ENCODE measurements at regions not wholly inside any gene's neighbourhood (a gene's known extent, or its start where the extent isn't known, plus 50 kb on each side); places are given as distances from the start of the nearest gene placed in this dataset.

GRCh38 chr5:145027286-145027685 lies 807.9 kb downstream of the PRELID2 start:
- Histone ChIP-seq H3K4me3 (no peak overlapping the region), H3K36me3 (no peaks in the 10 kb centered on the region), H3K27ac (replicated peaks) (no peak overlapping the region), H3K27me3 (ENCODE audit: low read depth) (no peaks in the 10 kb centered on the region), H3K9me3 (replicated peaks) (no peaks in the 10 kb centered on the region), H3K4me1 (no peaks in the 10 kb centered on the region)
- TF ChIP-seq CTCF (IDR thresholded peaks at IDR 0.05; ENCODE audit: borderline replicate concordance) = no peak
- DNase-seq = no peak
- intact Hi-C loops (cut with micrococcal nuclease) = no loop called here

- H3K27me3 ChIP-seq (ENCODE audit: low read depth) = no peaks in the 10 kb centered on the region
- no peaks in the 10 kb centered on the region for H3K9me3 ChIP-seq (replicated peaks)
- DNase-seq = no peak
- no peak overlapping the region for H3K4me3 ChIP-seq
- no peaks in the 10 kb centered on the region for H3K4me1 ChIP-seq
- intact Hi-C loops (cut with micrococcal nuclease) = no loop called here
- no peaks in the 10 kb centered on the region for H3K36me3 ChIP-seq
- no peak for TF ChIP-seq CTCF (IDR thresholded peaks at IDR 0.05; ENCODE audit: borderline replicate concordance)
- no peak overlapping the region for H3K27ac ChIP-seq (replicated peaks)
Observed at GRCh38 chr5:145025775-145026174, 809.4 kb downstream of the PRELID2 start.

- Histone ChIP-seq H3K4me3 (no peak overlapping the region), H3K36me3 (no peaks in the 10 kb centered on the region), H3K27ac (replicated peaks) (no peak overlapping the region), H3K27me3 (ENCODE audit: low read depth) (no peaks in the 10 kb centered on the region), H3K9me3 (replicated peaks) (no peaks in the 10 kb centered on the region), H3K4me1 (no peaks in the 10 kb centered on the region)
- DNase-seq = no peak
- intact Hi-C loops (cut with micrococcal nuclease) = no loop called here
- TF ChIP-seq CTCF (IDR thresholded peaks at IDR 0.05; ENCODE audit: borderline replicate concordance) = no peak
Observed at GRCh38 chr5:145015146-145015545, 820.0 kb downstream of the PRELID2 start.

GRCh38 chr5:145014109-145014508 lies 821.0 kb downstream of the PRELID2 start:
- no peak for TF ChIP-seq CTCF (IDR thresholded peaks at IDR 0.05; ENCODE audit: borderline replicate concordance)
- Histone ChIP-seq H3K27ac (replicated peaks) (no peak overlapping the region), H3K9me3 (replicated peaks) (no peaks in the 10 kb centered on the region), H3K36me3 (no peaks in the 10 kb centered on the region), H3K4me3 (no peak overlapping the region), H3K27me3 (ENCODE audit: low read depth) (no peaks in the 10 kb centered on the region), H3K4me1 (no peaks in the 10 kb centered on the region)
- no peak for DNase-seq
- intact Hi-C loops (cut with micrococcal nuclease) = no loop called here

GRCh38 chr5:145010834-145011233 lies 824.3 kb downstream of the PRELID2 start:
- intact Hi-C loops (cut with micrococcal nuclease) = no loop called here
- no peak for TF ChIP-seq CTCF (IDR thresholded peaks at IDR 0.05; ENCODE audit: borderline replicate concordance)
- H3K36me3 ChIP-seq = no peaks in the 10 kb centered on the region
- H3K4me3 ChIP-seq = no peak overlapping the region
- DNase-seq = no peak
- peaks cover 10% of the 10 kb centered on the region for H3K9me3 ChIP-seq (replicated peaks)
- H3K27me3 ChIP-seq (ENCODE audit: low read depth) = no peaks in the 10 kb centered on the region
- no peak overlapping the region for H3K27ac ChIP-seq (replicated peaks)
- H3K4me1 ChIP-seq = no peaks in the 10 kb centered on the region
